DOHH2 (cell line): ENCODE measurements at regions not wholly inside any gene's neighbourhood (a gene's known extent, or its start where the extent isn't known, plus 50 kb on each side); places are given as distances from the start of the nearest gene placed in this dataset.

Source experiments
- CTCF ChIP-seq: fragments of 200-600 bp; sonication (generic); IDR thresholded peaks from one replicate; pipeline ENCODE4 v1.5.1; 2014; ENCODE audit warnings: antibody characterized with exemption, mild to moderate bottlenecking, low read depth, low read length; ENCODE audit not compliant: poor library complexity, severe bottlenecking
- EZH2phosphoT487 ChIP-seq: fragments of 200-600 bp; sonication (generic); IDR thresholded peaks from 2 replicates; pipeline ENCODE4 v1.6.1; 2017; ENCODE audit warnings: borderline replicate concordance, mild to moderate bottlenecking, antibody characterized with exemption, low read length, moderate library complexity, mixed read lengths

- no peak for TF ChIP-seq CTCF
- no peak for TF ChIP-seq EZH2phosphoT487
Measured at GRCh38 chr3:64983583-64984359, 296.0 kb upstream of the ADAMTS9 start.
